ENCODE measurements at regions not wholly inside any gene's neighbourhood (a gene's known extent, or its start where the extent isn't known, plus 50 kb on each side); places are given as distances from the start of the nearest gene placed in this dataset.
"Not testable (repeated sequence)": the region's sequence is repeated elsewhere in the genome, so short reads cannot be mapped to it uniquely, and the experiment has no call there.

GRCh38 chr13:105740739-105741138 lies 794.7 kb downstream of the EFNB2 start:
- DNase-seq = no peak

DNA sequence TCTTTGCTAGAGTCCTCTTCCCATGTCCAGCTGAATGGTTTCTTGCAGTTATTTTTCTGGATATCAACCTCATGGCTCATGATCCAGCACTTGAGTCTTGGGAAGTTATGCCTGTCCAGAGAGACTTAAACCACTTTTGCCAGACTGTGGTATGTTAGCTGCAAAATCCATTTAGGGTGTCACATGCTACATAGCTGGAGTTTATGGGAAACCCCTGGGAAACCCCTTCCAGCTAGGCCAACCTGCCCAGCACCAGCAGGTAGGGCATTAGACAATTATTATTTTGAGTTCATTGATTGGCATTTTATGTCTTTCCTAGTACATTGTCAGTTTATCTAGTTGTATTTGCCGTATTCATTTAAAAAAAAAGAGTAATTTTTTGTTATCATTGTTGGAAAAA lies 797.8 kb downstream of the EFNB2 start:
- DNase-seq = no peak

DNA sequence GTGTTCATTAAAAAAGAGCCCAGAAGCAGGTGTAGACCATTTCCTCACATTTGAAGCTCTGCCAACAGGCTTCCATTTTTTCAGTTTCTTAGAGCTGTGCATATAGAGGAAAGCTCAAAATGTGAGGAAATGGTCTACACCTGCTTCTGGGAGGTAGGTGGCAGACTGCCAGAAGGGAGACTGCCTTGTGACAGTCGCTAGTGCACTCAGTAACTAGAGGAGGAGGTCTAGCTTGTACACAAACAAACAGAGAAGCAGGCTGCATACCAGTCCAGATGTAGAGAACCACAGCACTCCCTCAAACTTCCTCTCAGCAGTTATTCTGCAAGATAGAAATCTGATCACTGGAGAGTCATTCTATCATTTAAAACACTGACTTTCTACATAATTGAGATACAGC lies 800.2 kb downstream of the EFNB2 start:
- no peak for DNase-seq

- no peak for DNase-seq
Measured at GRCh38 chr13:105732806-105733529, 802.5 kb downstream of the EFNB2 start.

DNA sequence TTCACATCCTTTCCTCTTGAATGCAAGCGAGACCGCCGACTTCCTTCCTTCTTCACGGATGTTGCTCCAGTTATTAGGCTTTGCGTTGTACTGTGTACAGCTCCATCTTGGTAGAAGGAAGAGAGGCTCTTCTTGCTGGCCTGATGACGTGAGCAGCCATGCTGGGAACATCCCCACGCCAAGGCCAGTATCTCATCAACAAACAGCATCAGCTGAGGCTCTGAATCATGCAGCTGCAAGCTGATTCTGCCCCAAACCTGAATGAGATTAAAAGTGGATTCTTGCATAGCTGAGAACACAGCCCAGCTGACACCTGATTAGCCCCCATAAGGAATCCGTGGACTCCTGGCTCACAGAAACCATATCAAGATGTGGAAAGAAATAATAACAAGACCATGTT lies 809.6 kb downstream of the EFNB2 start:
- DNase-seq = no peak

GRCh38 chr13:105721016-105721415 lies 814.4 kb downstream of the EFNB2 start:
- DNase-seq = no peak

GRCh38 chr13:105719859-105720258 lies 815.6 kb downstream of the EFNB2 start:
- no peak for DNase-seq

- DNase-seq = no peak
Measured at GRCh38 chr13:105709181-105709580, 826.3 kb downstream of the EFNB2 start.

- no peak for DNase-seq
Measured at GRCh38 chr13:105703843-105704242, 831.6 kb downstream of the EFNB2 start.

DNA sequence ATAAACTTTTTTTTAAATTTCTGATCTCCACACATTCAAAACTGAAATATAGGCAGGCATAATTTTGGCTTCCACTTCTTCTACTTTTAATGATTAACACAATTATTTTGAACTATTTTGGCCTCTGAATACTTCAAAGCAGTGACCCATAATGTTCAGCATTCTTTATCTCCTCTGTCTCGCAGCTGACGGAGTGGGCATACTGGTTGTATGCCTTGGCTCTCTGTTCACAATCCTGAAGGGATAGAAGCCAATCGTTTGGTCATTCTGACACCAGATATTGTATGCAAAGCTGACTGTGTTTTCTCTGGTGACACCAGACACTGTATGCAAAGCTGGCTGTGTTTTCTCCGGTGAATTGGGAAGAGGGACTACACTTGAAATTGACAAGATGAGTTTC lies 833.0 kb downstream of the EFNB2 start:
- no peak for DNase-seq

- DNase-seq = no peak
Measured at GRCh38 chr13:105692769-105693168, 842.7 kb downstream of the EFNB2 start.

DNA sequence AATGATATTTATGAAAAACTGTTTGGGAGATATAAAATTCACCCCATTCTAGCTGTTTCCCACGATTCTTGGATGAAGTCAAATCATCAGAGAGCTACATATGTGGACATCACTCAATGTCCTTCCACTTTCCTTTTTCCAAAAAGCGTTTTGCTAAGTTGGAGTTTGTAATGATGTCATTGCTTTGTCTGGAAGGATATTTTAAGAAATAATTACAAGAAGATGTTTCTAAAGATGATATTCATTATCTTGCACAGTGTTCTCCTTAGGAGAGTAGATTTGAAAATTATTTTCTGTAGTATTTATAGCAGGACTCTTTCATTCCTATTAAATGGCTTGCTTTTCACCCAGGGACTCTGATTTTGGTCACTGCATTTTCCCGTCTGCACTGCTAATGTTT lies 851.2 kb downstream of the EFNB2 start:
- no peak for DNase-seq

DNA sequence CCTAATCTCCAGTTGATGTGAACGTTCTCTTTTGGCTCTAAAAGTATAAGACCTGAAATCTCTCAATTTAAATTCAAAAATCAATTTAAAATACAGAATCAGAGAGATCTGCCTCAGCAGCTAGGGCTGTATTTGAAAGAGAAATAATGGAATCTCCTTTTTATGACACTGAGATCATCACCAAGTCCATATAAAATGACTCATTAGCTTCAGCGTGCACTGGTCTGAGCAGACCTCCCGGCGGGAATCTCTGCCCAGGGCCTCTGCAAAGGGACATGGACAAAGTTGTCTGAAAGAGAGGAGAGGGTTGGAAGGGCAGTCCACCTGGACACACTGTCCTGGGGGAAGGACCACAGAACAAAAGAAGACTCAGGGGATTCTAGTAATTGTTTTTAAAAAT lies 855.6 kb downstream of the EFNB2 start:
- DNase-seq = no peak

GRCh38 chr13:105678072-105678471 lies 857.4 kb downstream of the EFNB2 start:
- DNase-seq = no peak

DNA sequence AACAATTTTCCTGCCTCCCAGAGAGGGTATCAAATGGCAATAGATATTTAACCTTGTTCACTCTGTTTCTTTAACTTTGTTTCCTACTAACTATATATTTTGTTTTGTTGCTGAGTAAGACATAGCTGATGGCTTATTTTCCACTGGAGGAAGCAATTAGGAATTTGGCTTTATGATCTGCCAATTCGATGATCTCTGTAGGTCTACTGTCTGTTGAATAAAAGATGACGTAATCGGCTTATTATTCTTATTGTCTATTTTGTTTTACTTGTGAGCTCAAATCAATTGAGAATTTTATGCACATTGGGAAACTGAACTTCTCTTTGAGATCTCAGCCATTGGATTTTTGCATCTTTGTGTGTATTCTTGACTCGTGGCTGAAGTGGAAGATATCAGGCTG lies 862.6 kb downstream of the EFNB2 start:
- DNase-seq = no peak

- DNase-seq = not testable (repeated sequence)
Measured at GRCh38 chr13:105671131-105671530, 864.3 kb downstream of the EFNB2 start.

DNA sequence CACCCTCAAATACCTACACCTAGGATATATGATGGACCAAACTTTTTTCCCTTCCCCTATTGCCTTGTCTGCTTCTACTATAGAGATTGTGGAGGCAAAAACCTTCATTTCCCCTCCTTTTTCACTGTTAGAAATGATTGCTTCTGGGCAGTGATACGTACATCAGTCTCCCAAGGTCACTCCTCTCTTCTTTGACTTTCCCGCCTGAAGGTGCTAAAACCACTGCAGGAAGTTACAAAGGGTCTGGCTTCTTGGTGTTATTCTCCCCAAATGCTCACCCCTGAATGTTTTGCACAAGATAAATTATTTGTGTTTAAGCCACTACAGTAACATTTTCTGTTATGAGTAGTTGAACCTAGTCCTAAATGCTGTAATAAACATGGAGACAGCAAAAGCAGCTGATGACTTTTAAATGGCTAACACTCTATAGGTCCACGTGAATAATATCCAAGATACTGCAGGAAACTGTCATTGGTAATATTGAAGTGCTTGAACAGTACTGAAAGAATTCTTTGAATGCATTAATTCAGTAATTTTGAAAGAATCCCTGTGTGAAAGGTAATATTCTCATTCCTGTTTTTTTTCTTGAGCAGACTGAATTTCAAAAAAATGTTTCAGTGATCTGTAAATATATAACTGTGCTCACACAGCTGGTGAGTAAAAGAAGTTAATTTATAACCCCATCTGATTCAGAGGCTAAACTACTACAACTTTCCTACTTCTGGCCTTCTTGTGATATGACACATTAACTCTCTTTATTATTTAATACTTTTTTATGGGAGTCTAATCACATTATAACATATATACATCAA lies 865.1 kb downstream of the EFNB2 start:
- DNase-seq = no peak

DNA sequence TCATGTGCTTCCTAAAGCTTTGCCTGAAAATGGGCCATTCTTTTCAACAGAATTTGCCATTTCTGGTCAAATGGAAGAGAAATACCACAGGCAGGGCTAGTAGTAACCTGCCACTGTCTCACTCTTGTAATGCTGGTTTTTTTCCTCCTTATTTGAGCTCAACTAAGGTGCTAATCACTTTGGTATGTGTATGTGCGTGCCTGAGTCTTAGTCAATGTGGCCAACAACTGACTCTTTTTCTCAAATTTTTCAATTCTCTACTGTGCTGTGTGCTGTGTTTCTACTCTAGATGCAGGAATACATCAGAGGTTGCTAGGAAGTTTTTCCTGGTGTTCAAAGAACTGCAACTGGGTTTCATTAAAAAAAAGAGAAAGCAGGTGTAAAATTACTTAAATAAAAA lies 870.2 kb downstream of the EFNB2 start:
- no peak for DNase-seq

GRCh38 chr13:105663182-105663581 lies 872.3 kb downstream of the EFNB2 start:
- DNase-seq = no peak

DNA sequence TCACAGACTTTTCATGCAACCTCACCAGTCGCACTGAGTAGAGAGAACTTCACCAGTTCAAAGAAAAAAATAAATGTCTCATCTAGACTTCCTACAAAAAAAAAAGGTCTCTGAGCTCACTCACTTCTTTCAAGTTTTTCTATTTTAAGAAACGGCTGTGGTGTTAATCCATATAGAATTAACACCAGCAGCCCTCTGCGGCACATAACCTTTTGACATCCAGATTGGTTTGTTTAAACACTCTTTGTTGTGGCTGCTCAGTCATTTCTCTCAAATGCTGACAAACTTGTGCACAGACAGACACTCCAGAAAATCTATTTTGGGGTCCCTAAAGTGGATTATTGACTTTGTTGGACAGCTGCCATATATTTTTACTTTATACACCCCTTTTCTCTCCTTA lies 874.9 kb downstream of the EFNB2 start:
- DNase-seq = no peak

- DNase-seq = no peak
Measured at GRCh38 chr13:105658431-105658830, 877.0 kb downstream of the EFNB2 start.

DNA sequence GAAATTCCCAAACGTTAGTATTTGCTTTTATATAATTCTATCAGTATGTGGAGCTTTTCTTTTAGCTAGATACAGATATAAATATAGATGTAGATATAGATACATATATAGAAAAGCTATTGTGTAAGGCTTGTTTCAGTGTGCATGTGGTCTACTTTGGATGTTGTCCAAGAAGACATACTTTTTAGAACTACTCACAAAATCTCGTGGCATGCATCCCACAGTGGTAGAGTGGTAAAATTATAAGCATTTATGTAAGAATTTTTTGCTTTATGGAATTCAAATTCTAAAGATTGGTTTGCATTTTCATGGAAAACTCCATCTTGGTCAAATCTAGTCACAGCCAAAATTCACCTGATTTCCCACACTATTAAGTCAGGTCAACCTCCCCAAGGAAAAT lies 880.4 kb downstream of the EFNB2 start:
- no peak for DNase-seq

DNA sequence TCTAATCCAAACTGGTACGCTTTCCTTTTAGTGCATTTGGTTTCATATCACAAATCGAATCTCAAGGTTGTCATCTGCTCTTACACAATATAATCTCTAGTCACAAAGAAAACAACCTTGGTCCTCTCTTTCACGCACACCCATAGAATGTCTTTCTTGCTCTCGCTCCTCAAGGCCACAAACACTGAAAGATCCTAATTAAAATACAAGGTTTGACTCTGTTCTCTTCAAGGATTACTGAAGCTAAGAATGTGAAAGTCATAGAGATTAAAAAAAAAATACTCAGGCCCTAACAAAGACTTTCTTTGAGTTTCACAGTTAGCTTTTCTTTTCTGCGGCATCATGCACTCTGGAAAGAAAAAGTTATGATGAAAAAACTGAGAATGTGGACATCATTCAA lies 891.5 kb downstream of the EFNB2 start:
- no peak for DNase-seq

DNA sequence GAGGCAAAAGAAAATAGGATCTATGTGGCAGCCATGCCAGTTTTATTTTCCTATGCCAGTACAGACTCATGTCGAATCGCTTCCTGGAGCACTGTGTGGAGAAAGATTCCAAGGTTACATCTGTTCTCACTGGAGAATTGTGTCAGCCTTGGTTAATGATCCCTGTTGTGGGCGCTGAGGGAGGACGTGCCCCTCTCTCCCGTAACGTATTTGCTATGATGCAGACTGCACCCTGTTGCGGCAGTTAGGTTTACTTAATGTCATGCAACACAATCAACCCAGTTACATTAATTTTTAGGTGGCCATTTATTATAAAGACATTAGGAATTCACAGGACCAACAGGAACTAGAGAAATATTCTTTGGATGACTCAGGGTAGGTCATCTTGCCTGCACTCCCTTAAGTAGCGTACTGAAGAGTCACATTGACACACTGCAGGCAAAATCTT lies 892.9 kb downstream of the EFNB2 start:
- DNase-seq = no peak

DNA sequence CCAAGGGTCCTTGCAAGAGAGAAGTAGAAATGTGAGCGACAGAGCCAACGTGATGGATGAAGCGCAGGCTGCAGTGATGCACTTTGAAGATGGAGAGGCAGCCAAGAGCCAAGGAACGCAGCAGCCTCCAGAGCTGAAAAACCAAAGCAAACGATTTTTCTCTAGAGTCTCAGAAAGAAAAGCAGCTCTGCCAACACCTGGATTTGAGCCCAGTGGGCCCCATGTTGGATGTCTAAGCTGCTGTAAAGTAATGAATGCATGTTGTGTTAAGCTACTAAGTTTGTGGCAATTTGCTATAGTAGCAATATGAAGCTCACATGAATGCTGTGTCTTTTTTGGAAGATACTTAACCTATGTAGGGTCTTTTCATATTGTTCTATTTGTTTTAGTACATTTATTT lies 894.3 kb downstream of the EFNB2 start:
- DNase-seq = no peak
